Lung (tissue), 11 donors: ENCODE measurements at regions not wholly inside any gene's neighbourhood (a gene's known extent, or its start where the extent isn't known, plus 50 kb on each side); places are given as distances from the start of the nearest gene placed in this dataset.

ENCODE experiments used
- ATAC-seq: fragments of 200-7000 bp; cut with Tn5 transposase; one replicate; pipeline ENCODE4 v1.9.1; 2020; ENCODE audit warnings: moderate number of reproducible peaks; ENCODE audit not compliant: insufficient read depth, low FRiP score
- DNase-seq, 3 donors: peaks; one replicate each; pipeline ENCODE4 v3.0.0-alpha.2; 2013 to 2017
- H3K27ac ChIP-seq, 2 donors: one replicate each; pipeline ENCODE4 v1.5.1; 2013; ENCODE audit warnings: mild to moderate bottlenecking in 2 of 2, moderate library complexity in 2 of 2, control low read depth in 1 of 2, inconsistent platforms in 1 of 2, low read depth in 1 of 2, low read length in 1 of 2
- H3K27me3 ChIP-seq, 3 donors: one replicate each; pipeline ENCODE4 v1.5.1; 2013; ENCODE audit warnings: low read length in 2 of 3; ENCODE audit not compliant: control insufficient read depth in 3 of 3, insufficient read depth in 3 of 3
- H3K36me3 ChIP-seq, 4 donors: one replicate each; pipeline ENCODE4 v1.5.1; 2013; ENCODE audit warnings: low read length in 4 of 4, mild to moderate bottlenecking in 1 of 4, moderate library complexity in 1 of 4; ENCODE audit not compliant: control insufficient read depth in 4 of 4, insufficient read depth in 4 of 4
- H3K4me1 ChIP-seq, 5 donors: one replicate each; pipeline ENCODE4 v1.5.1; 2013; ENCODE audit warnings: low read length in 5 of 5, mild to moderate bottlenecking in 2 of 5, moderate library complexity in 1 of 5; ENCODE audit not compliant: control insufficient read depth in 5 of 5, insufficient read depth in 5 of 5
- H3K4me3 ChIP-seq: one replicate; pipeline ENCODE4 v1.5.1; 2013; ENCODE audit warnings: mild to moderate bottlenecking, control low read depth, moderate library complexity
- H3K9ac ChIP-seq, 2 donors: one replicate each; pipeline ENCODE4 v1.5.1; 2013; ENCODE audit warnings: low read length in 2 of 2, control low read depth in 1 of 2; ENCODE audit not compliant: insufficient read depth in 1 of 2
- H3K9me3 ChIP-seq, 4 donors: one replicate each; pipeline ENCODE4 v1.5.1; 2013; ENCODE audit warnings: low read length in 3 of 4, mild to moderate bottlenecking in 1 of 4, moderate library complexity in 1 of 4; ENCODE audit not compliant: control insufficient read depth in 4 of 4, insufficient read depth in 3 of 4
- WGBS, 2 donors: extraction: QIAGEN DNeasy Blood & Tissue Kit; methylation state at CpG; one replicate each; pipeline ENCODE4 v1.1.7; 2013; 5-methylcytosine and 5-hydroxymethylcytosine counted together
- TF ChIP-seq, protein P1 (sequence below): IDR thresholded peaks from 2 replicates; pipeline ENCODE4 v1.5.1; 2012; ENCODE audit warnings: mild to moderate bottlenecking; ENCODE audit errors: control extremely low read depth, extremely low read depth
- donor health status: control.
- donor health status: control.
- donor health status: Bipolar disorder and iron deficiency.
- donor health status: healthy.
- donor health status: DM: yes; HTN: yes; CAD: no.

GRCh38 chr7:47045207-47046051 lies 536.5 kb downstream of the TNS3 start:
- DNase-seq (peak; percentile 23 to 69 (median 62)), ATAC-seq (no peak)
- peaks cover 6 to 43% (median 11%) of the 10 kb centered on the region in 5 donors for H3K4me1 ChIP-seq
- H3K4me3 ChIP-seq = no peak overlapping the region
- 55 to 68% methylated on average over 11 of the region's 11 CpGs for WGBS, 2 donors
- H3K27ac ChIP-seq = peak overlapping the region; percentile 49 to 56
- no peaks in the 10 kb centered on the region for H3K36me3 ChIP-seq
- no peaks in the 10 kb centered on the region for H3K27me3 ChIP-seq
- H3K9me3 ChIP-seq = peaks cover 0 to 5% (median 0%) of the 10 kb centered on the region in 4 donors
- TF ChIP-seq, protein P1, sequence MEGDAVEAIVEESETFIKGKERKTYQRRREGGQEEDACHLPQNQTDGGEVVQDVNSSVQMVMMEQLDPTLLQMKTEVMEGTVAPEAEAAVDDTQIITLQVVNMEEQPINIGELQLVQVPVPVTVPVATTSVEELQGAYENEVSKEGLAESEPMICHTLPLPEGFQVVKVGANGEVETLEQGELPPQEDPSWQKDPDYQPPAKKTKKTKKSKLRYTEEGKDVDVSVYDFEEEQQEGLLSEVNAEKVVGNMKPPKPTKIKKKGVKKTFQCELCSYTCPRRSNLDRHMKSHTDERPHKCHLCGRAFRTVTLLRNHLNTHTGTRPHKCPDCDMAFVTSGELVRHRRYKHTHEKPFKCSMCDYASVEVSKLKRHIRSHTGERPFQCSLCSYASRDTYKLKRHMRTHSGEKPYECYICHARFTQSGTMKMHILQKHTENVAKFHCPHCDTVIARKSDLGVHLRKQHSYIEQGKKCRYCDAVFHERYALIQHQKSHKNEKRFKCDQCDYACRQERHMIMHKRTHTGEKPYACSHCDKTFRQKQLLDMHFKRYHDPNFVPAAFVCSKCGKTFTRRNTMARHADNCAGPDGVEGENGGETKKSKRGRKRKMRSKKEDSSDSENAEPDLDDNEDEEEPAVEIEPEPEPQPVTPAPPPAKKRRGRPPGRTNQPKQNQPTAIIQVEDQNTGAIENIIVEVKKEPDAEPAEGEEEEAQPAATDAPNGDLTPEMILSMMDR = no peak
- H3K9ac ChIP-seq = no peak overlapping the region

GRCh38 chr7:47044625-47045024 lies 537.3 kb downstream of the TNS3 start:
- TF ChIP-seq, protein P1 = no peak
- ATAC-seq = no peak
- DNase-seq = no peak
- Histone ChIP-seq H3K27ac (no peak overlapping the region), H3K9me3 (peaks cover 0 to 5% (median 0%) of the 10 kb centered on the region in 4 donors), H3K9ac (no peak overlapping the region), H3K4me1 (peaks cover 6 to 51% (median 14%) of the 10 kb centered on the region in 5 donors), H3K4me3 (no peak overlapping the region), H3K27me3 (no peaks in the 10 kb centered on the region), H3K36me3 (no peaks in the 10 kb centered on the region)
- 71 to 77% methylated on average over 3 of the region's 3 CpGs for WGBS, 2 donors

DNA sequence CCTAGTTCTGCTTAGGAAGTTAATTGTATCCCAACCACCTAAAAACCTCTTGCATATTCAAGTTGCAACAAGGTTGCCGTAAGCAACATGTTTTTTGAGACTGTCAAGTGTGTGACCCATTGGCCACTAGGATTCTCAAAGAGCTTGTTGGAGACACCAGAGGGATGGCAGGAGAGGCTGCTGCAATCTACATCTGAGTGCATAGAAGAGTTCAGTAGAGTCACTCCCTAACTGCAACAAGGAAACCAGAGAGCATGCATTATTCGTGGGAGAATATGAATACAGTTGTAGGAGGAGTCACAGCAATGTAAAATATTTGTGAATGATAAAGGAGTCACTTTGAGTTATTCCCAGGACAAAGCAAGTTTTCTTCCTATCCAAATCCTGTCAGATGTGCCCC lies 538.6 kb downstream of the TNS3 start:
- no peak overlapping the region for H3K4me3 ChIP-seq
- ATAC-seq (no peak), DNase-seq (no peak)
- H3K27me3 ChIP-seq = no peaks in the 10 kb centered on the region
- 58 to 95% methylated on average over 2 of the region's 2 CpGs for WGBS, 2 donors
- H3K36me3 ChIP-seq = no peaks in the 10 kb centered on the region
- no peak overlapping the region for H3K9ac ChIP-seq
- peaks cover 10 to 58% (median 15%) of the 10 kb centered on the region in 5 donors for H3K4me1 ChIP-seq
- H3K27ac ChIP-seq = no peak overlapping the region
- H3K9me3 ChIP-seq = peaks cover 0 to 2% (median 0%) of the 10 kb centered on the region in 4 donors
- TF ChIP-seq, protein P1 = no peak
